T-helper 1 cell treated with Interleukin-12 subunit alpha and Interleukin-12 subunit beta and Interleukin-4 antibody, amounts not matched to agents 30 ng/mL and 1 ng/mL, for 36 hours (primary cell): ENCODE measurements at regions not wholly inside any gene's neighbourhood (a gene's known extent, or its start where the extent isn't known, plus 50 kb on each side); places are given as distances from the start of the nearest gene placed in this dataset.
"Not testable (repeated sequence)": the region's sequence is repeated elsewhere in the genome, so short reads cannot be mapped to it uniquely, and the experiment has no call there.

Experiments used
- intact Hi-C: fragments of 100-400 bp; cut with micrococcal nuclease; formaldehyde crosslinking; loops from one replicate; pipeline ENCODE4 v1.15.1; 2024

GRCh38 chr2:166647935-166648334, 153.9 kb upstream of the SCN7A start:
- intact Hi-C loops, result no loop called here

- intact Hi-C loops, result no loop called here
These were observed 149.9 kb upstream of the SCN7A start for GRCh38 chr2:166643980-166644379.

- intact Hi-C loops, result not testable (repeated sequence)
These were observed 147.5 kb upstream of the SCN7A start for GRCh38 chr2:166641516-166641915.

GRCh38 chr2:166637051-166637450, 143.0 kb upstream of the SCN7A start:
- intact Hi-C loops, result no loop called here

- intact Hi-C loops, result no loop called here
These were observed 140.7 kb upstream of the SCN7A start for GRCh38 chr2:166634706-166635105.

- intact Hi-C loops, result no loop called here
These were observed 138.6 kb upstream of the SCN7A start for GRCh38 chr2:166632616-166633015.

- intact Hi-C loops, result no loop called here
These were observed 134.6 kb upstream of the SCN7A start for GRCh38 chr2:166628478-166629136.

- intact Hi-C loops, result no loop called here
These were observed 133.8 kb upstream of the SCN7A start for GRCh38 chr2:166627893-166628292.

- intact Hi-C loops, result no loop called here
These were observed 131.6 kb upstream of the SCN7A start for GRCh38 chr2:166625670-166626069.

- intact Hi-C loops, result no loop called here
These were observed 120.5 kb upstream of the SCN7A start for GRCh38 chr2:166614503-166614902.

GRCh38 chr2:166614029-166614428, 120.0 kb upstream of the SCN7A start:
- intact Hi-C loops, result no loop called here

GRCh38 chr2:166613226-166613625, 119.2 kb upstream of the SCN7A start:
- intact Hi-C loops, result no loop called here

- intact Hi-C loops, result no loop called here
These were observed 118.2 kb upstream of the SCN7A start for GRCh38 chr2:166612214-166612613.

- intact Hi-C loops, result no loop called here
These were observed 116.9 kb upstream of the SCN7A start for GRCh38 chr2:166610913-166611305.

GRCh38 chr2:166610180-166610912, 116.3 kb upstream of the SCN7A start:
- intact Hi-C loops, result no loop called here

GRCh38 chr2:166609183-166609959, 115.3 kb upstream of the SCN7A start:
- intact Hi-C loops, result no loop called here

GRCh38 chr2:166607880-166608279, 113.8 kb upstream of the SCN7A start:
- intact Hi-C loops, result no loop called here

- intact Hi-C loops, result no loop called here
These were observed 99.4 kb upstream of the SCN7A start for GRCh38 chr2:166593403-166593802.

- intact Hi-C loops, result no loop called here
These were observed 98.7 kb upstream of the SCN7A start for GRCh38 chr2:166592750-166593149.

GRCh38 chr2:166591226-166591625, 97.2 kb upstream of the SCN7A start:
- intact Hi-C loops, result no loop called here

- intact Hi-C loops, result no loop called here
These were observed 79.3 kb upstream of the SCN7A start for GRCh38 chr2:166573391-166573790.

GRCh38 chr2:166572937-166573336, 78.9 kb upstream of the SCN7A start:
- intact Hi-C loops, result no loop called here
